Retinal pigment epithelial cell (primary cell): ENCODE measurements at regions not wholly inside any gene's neighbourhood (a gene's known extent, or its start where the extent isn't known, plus 50 kb on each side); places are given as distances from the start of the nearest gene placed in this dataset.
"Not testable (repeated sequence)": the region's sequence is repeated elsewhere in the genome, so short reads cannot be mapped to it uniquely, and the experiment has no call there.

Source experiments
- DNase-seq: peaks from one replicate; pipeline ENCODE4 v3.0.0-alpha.2; 2010; ENCODE audit warnings: low read depth
- H3K4me3 ChIP-seq: 2 replicates; pipeline ENCODE4 v1.5.1; 2011; ENCODE audit warnings: mild to moderate bottlenecking, low read length, control low read depth, moderate library complexity
- CTCF ChIP-seq: conservative IDR thresholded peaks from 2 replicates; pipeline ENCODE4 v1.5.1; 2011; ENCODE audit warnings: low read depth, low read length, control low read depth, inconsistent platforms

GRCh38 chr13:109312399-109312798 lies 474.0 kb downstream of the IRS2 start:
- no peak for DNase-seq
- H3K4me3 ChIP-seq, result no peak overlapping the region
- TF ChIP-seq CTCF, result no peak

- not testable (repeated sequence) for DNase-seq, H3K4me3 ChIP-seq
Observed at GRCh38 chr13:109311431-109311976, 474.9 kb downstream of the IRS2 start.

DNA sequence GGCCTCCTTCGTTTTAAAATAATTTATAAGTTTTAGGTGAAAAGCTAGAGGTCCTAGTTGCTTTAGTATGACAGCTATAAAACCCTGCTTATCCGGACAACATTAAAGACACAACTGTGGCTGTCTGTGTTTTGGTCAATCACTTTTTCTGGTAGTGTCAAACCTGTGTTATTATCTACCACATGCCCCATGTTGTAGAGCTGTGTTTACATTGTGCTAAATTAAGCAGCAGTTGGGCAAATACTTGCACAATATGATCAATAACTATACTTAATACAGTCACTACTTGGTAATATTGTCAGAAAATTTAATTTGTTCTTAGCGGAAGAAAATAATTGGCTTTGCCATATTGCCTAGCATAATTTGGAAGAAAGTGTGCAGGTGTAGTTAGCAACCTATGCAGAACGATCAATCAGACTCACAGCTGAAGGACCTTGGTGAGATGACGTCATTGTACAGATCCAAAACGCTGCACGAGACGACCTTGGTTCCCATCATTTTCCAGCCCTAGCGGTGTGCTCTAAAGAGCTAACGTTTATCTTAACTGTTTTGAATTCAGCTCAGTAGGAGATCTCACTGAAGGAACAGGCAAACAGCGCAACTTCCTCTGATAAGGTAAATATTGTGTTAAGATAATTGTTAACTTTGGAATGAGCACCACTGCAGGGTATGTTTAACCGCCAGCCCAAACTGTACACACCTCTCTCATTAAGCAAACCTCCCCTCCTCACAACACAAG lies 476.6 kb downstream of the IRS2 start:
- DNase-seq, result no peak
- H3K4me3 ChIP-seq, result no peak overlapping the region
- no peak for TF ChIP-seq CTCF

DNA sequence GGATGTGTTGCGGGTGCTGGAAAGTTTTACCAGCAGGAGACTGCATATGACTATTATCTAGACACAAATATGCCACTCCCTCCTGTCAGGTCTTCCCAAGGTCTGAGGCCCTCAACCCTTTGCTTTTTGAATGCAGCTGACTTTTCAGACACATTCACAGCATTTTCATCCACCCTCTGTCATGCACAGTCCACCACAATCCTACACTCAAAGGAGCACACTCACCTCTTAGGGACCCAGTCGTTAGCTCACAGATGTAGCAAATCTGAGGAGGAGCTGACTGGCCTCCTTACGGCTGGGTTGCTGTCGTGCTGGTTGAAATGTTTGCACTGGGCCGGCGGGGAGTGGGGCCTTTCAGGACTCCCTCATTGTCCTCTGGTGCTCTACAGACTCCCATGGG lies 479.4 kb downstream of the IRS2 start:
- DNase-seq, result no peak
- H3K4me3 ChIP-seq, result no peak overlapping the region
- TF ChIP-seq CTCF, result no peak

GRCh38 chr13:109301726-109302125 lies 484.7 kb downstream of the IRS2 start:
- H3K4me3 ChIP-seq, result no peak overlapping the region
- no peak for DNase-seq
- TF ChIP-seq CTCF, result no peak

- no peak overlapping the region for H3K4me3 ChIP-seq
- TF ChIP-seq CTCF, result no peak
- no peak for DNase-seq
Observed at GRCh38 chr13:109301276-109301675, 485.1 kb downstream of the IRS2 start.

- no peak for DNase-seq
- TF ChIP-seq CTCF, result no peak
- no peak overlapping the region for H3K4me3 ChIP-seq
Observed at GRCh38 chr13:109297628-109298027, 488.8 kb downstream of the IRS2 start.
